ENCODE measurements at regions not wholly inside any gene's neighbourhood (a gene's known extent, or its start where the extent isn't known, plus 50 kb on each side); places are given as distances from the start of the nearest gene placed in this dataset.

- TF ChIP-seq SP1 (CRISPR knock-in tag; IDR thresholded peaks at IDR 0.05) (no peak), RBM15 (IDR thresholded peaks at IDR 0.05; ENCODE audit: insufficient read depth, low read length) (no peak), NKRF (IDR thresholded peaks at IDR 0.05; ENCODE audit: borderline replicate concordance) (no peak), ZNF699 (CRISPR knock-in tag; IDR thresholded peaks at IDR 0.05; ENCODE audit: insufficient replicate concordance) (no peak), ZBTB49 (CRISPR knock-in tag; IDR thresholded peaks at IDR 0.05; ENCODE audit: borderline replicate concordance) (no peak), ZNF655 (CRISPR knock-in tag; IDR thresholded peaks at IDR 0.05) (no peak), ATF3 (IDR thresholded peaks at IDR 0.05) (no peak), ATF3 (CRISPR knock-in tag; conservative IDR thresholded peaks at IDR 0.05) (no peak), ESRRB (CRISPR knock-in tag; IDR thresholded peaks at IDR 0.05; ENCODE audit: borderline replicate concordance) (no peak)
These were observed 244.8 kb upstream of the NR4A3 start for GRCh38 chr9:99576876-99577275.
